ENCODE measurements at regions not wholly inside any gene's neighbourhood (a gene's known extent, or its start where the extent isn't known, plus 50 kb on each side); places are given as distances from the start of the nearest gene placed in this dataset.
A peak's percentile ranks its signal among the peaks of the same experiment; 100 is the strongest.

DNA sequence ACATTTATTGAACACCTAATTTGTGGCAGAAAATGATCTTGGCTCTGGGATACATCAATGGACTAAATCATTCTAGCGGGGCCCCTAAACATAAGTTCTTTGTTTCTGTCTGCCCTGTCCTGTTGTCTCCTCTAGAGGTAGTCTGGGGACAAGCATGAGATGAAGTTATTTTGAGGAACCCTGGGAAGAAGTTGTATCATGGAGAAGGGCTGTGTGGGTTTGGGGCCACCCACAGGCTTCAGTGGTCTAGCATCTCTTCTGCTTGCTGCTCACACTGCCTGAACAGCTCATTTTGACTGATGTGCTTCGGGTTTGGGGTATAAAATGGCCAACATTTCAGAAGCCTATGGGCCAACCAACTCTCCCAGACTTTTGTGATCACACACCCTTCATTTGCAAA lies 50.3 kb upstream of the OSBPL11 start:
- Histone ChIP-seq H3K4me3 (no peak overlapping the region), H3K9me3 (no peaks in the 10 kb centered on the region), H3K27ac (peak overlapping the region; percentile 76 to 83), H3K36me3 (ENCODE audit: low read depth, missing control alignments) (no peaks in the 10 kb centered on the region), H3K27me3 (no peaks in the 10 kb centered on the region), H3K4me1 (peaks cover 32% of the 10 kb centered on the region)
- 90% methylated on average over 2 of the region's 2 CpGs for WGBS, 2 donors
- intact Hi-C loops (cut with DNase I; ENCODE audit: low total_unique reads), result no loop called here
- TF ChIP-seq POLR2A (IDR thresholded peaks at IDR 0.05), result no peak
- TF ChIP-seq, protein P1, sequence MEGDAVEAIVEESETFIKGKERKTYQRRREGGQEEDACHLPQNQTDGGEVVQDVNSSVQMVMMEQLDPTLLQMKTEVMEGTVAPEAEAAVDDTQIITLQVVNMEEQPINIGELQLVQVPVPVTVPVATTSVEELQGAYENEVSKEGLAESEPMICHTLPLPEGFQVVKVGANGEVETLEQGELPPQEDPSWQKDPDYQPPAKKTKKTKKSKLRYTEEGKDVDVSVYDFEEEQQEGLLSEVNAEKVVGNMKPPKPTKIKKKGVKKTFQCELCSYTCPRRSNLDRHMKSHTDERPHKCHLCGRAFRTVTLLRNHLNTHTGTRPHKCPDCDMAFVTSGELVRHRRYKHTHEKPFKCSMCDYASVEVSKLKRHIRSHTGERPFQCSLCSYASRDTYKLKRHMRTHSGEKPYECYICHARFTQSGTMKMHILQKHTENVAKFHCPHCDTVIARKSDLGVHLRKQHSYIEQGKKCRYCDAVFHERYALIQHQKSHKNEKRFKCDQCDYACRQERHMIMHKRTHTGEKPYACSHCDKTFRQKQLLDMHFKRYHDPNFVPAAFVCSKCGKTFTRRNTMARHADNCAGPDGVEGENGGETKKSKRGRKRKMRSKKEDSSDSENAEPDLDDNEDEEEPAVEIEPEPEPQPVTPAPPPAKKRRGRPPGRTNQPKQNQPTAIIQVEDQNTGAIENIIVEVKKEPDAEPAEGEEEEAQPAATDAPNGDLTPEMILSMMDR (IDR thresholded peaks at IDR 0.05), result no peak
- DNase-seq, result no peak

DNA sequence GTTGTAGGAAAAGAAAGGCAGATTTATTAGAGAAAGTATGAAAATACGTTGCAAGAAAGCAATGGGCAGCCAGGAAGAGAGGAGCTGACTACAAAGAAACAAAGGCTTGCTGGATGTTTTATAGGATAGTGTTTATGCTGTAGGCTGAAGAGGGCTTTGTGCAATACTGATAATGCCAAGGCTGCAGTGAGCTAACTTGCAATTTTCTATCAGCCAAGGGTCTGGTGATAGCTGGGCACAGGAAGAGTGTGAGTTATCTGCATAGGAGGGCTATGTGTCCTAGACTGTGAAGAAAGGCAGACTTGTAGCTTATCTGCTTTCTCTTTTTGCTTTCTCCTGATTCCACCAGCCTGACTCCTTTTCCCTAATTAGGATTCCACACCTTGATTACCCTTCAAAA lies 51.3 kb upstream of the OSBPL11 start:
- Histone ChIP-seq H3K4me1 (peaks cover 32% of the 10 kb centered on the region), H3K27me3 (no peaks in the 10 kb centered on the region), H3K9me3 (no peaks in the 10 kb centered on the region), H3K4me3 (no peak overlapping the region), H3K36me3 (ENCODE audit: low read depth, missing control alignments) (no peaks in the 10 kb centered on the region), H3K27ac (peak overlapping the region; percentile 76 to 83)
- DNase-seq, result peak; percentile 80
- no peak for TF ChIP-seq POLR2A (IDR thresholded peaks at IDR 0.05)
- TF ChIP-seq, protein P1 (IDR thresholded peaks at IDR 0.05), result no peak
- WGBS, 2 donors, result 52 to 87% methylated on average over 1 of the region's 1 CpG
- intact Hi-C loops (cut with DNase I; ENCODE audit: low total_unique reads), result no loop called here

GRCh38 chr3:125647318-125648014 lies 52.2 kb upstream of the OSBPL11 start:
- peak overlapping the region; percentile 76 to 83 for H3K27ac ChIP-seq
- 77 to 80% methylated on average over 8 of the region's 8 CpGs for WGBS, 2 donors
- no peaks in the 10 kb centered on the region for H3K36me3 ChIP-seq (ENCODE audit: low read depth, missing control alignments)
- TF ChIP-seq, protein P1 (IDR thresholded peaks at IDR 0.05), result no peak
- no peak for TF ChIP-seq POLR2A (IDR thresholded peaks at IDR 0.05)
- intact Hi-C loops (cut with DNase I; ENCODE audit: low total_unique reads), result no loop called here
- H3K4me1 ChIP-seq, result peaks cover 32% of the 10 kb centered on the region
- H3K9me3 ChIP-seq, result no peaks in the 10 kb centered on the region
- H3K4me3 ChIP-seq, result no peak overlapping the region
- DNase-seq, result no peak
- no peaks in the 10 kb centered on the region for H3K27me3 ChIP-seq

GRCh38 chr3:125651244-125651643 lies 55.9 kb upstream of the OSBPL11 start:
- intact Hi-C loops (cut with DNase I; ENCODE audit: low total_unique reads), result no loop called here
- H3K4me3 ChIP-seq, result no peak overlapping the region
- no peaks in the 10 kb centered on the region for H3K36me3 ChIP-seq (ENCODE audit: low read depth, missing control alignments)
- H3K27ac ChIP-seq, result no peak overlapping the region
- H3K4me1 ChIP-seq, result peaks cover 13% of the 10 kb centered on the region
- no peak for DNase-seq
- 84 to 88% methylated on average over 5 of the region's 5 CpGs for WGBS, 2 donors
- no peaks in the 10 kb centered on the region for H3K9me3 ChIP-seq
- TF ChIP-seq POLR2A (IDR thresholded peaks at IDR 0.05), result no peak
- TF ChIP-seq, protein P1 (IDR thresholded peaks at IDR 0.05), result no peak
- H3K27me3 ChIP-seq, result no peaks in the 10 kb centered on the region

- no peak for DNase-seq
- H3K36me3 ChIP-seq (ENCODE audit: low read depth, missing control alignments), result no peaks in the 10 kb centered on the region
- TF ChIP-seq, protein P1 (IDR thresholded peaks at IDR 0.05), result no peak
- no peak for TF ChIP-seq POLR2A (IDR thresholded peaks at IDR 0.05)
- H3K27ac ChIP-seq, result no peak overlapping the region
- no peaks in the 10 kb centered on the region for H3K9me3 ChIP-seq
- H3K4me3 ChIP-seq, result no peak overlapping the region
- H3K4me1 ChIP-seq, result peaks cover 6% of the 10 kb centered on the region
- intact Hi-C loops (cut with DNase I; ENCODE audit: low total_unique reads), result no loop called here
- H3K27me3 ChIP-seq, result no peaks in the 10 kb centered on the region
- WGBS, 2 donors, result 73 to 77% methylated on average over 4 of the region's 4 CpGs
These were observed 57.1 kb upstream of the OSBPL11 start for GRCh38 chr3:125652349-125652748.

Measured in testis (tissue), 2 donors.